Uterus (tissue), 2 donors: ENCODE measurements at regions not wholly inside any gene's neighbourhood (a gene's known extent, or its start where the extent isn't known, plus 50 kb on each side); places are given as distances from the start of the nearest gene placed in this dataset.

Experiments used
- POLR2A ChIP-seq, 2 donors: fragments of 450-650 bp; IDR thresholded peaks; one replicate each; pipeline ENCODE4 v1.6.1; 2016; ENCODE audit warnings: antibody characterized with exemption in 2 of 2, mild to moderate bottlenecking in 1 of 2, moderate library complexity in 1 of 2
- TF ChIP-seq, protein P1 (sequence below), 4 experiments: fragments of 200-600 bp in 2 of 4; fragments of 450-650 bp in 2 of 4; sonication (generic) in 2 of 4; IDR thresholded peaks; one replicate each; pipeline ENCODE4 v1.5.1; 2016 to 2019; ENCODE audit warnings: antibody characterized with exemption in 4 of 4, mild to moderate bottlenecking in 2 of 4, moderate library complexity in 1 of 4

- TF ChIP-seq, protein P1, sequence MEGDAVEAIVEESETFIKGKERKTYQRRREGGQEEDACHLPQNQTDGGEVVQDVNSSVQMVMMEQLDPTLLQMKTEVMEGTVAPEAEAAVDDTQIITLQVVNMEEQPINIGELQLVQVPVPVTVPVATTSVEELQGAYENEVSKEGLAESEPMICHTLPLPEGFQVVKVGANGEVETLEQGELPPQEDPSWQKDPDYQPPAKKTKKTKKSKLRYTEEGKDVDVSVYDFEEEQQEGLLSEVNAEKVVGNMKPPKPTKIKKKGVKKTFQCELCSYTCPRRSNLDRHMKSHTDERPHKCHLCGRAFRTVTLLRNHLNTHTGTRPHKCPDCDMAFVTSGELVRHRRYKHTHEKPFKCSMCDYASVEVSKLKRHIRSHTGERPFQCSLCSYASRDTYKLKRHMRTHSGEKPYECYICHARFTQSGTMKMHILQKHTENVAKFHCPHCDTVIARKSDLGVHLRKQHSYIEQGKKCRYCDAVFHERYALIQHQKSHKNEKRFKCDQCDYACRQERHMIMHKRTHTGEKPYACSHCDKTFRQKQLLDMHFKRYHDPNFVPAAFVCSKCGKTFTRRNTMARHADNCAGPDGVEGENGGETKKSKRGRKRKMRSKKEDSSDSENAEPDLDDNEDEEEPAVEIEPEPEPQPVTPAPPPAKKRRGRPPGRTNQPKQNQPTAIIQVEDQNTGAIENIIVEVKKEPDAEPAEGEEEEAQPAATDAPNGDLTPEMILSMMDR (IDR thresholded peaks at IDR 0.05) = no peak
- no peak for TF ChIP-seq POLR2A (IDR thresholded peaks at IDR 0.05)
These were observed 147.8 kb upstream of the KLF3 start for GRCh38 chr4:38516190-38516589.
